Kidney epithelial cell (primary cell): ENCODE measurements at regions not wholly inside any gene's neighbourhood (a gene's known extent, or its start where the extent isn't known, plus 50 kb on each side); places are given as distances from the start of the nearest gene placed in this dataset.
"Not testable (repeated sequence)": the region's sequence is repeated elsewhere in the genome, so short reads cannot be mapped to it uniquely, and the experiment has no call there.

Experiments
- DNase-seq: peaks from one replicate; pipeline ENCODE4 v3.0.0-alpha.2; 2010; ENCODE audit warnings: low read depth
- H3K27me3 ChIP-seq: 2 replicates; pipeline ENCODE4 v1.6.0; 2011; ENCODE audit warnings: low read length; ENCODE audit not compliant: control insufficient read depth, insufficient read depth
- H3K36me3 ChIP-seq: 2 replicates; pipeline ENCODE4 v1.5.1; 2011; ENCODE audit warnings: low read length; ENCODE audit not compliant: control insufficient read depth, insufficient read depth
- H3K4me3 ChIP-seq: 2 replicates; pipeline ENCODE4 v1.5.1; 2011; ENCODE audit warnings: low read depth, mild to moderate bottlenecking, control low read depth, low read length
- TF ChIP-seq, protein P1 (sequence below): IDR thresholded peaks from 2 replicates; pipeline ENCODE4 v1.5.1; 2011; ENCODE audit warnings: mild to moderate bottlenecking, moderate library complexity, low read length, control low read depth, inconsistent platforms; ENCODE audit not compliant: insufficient read depth, poor library complexity, severe bottlenecking

DNA sequence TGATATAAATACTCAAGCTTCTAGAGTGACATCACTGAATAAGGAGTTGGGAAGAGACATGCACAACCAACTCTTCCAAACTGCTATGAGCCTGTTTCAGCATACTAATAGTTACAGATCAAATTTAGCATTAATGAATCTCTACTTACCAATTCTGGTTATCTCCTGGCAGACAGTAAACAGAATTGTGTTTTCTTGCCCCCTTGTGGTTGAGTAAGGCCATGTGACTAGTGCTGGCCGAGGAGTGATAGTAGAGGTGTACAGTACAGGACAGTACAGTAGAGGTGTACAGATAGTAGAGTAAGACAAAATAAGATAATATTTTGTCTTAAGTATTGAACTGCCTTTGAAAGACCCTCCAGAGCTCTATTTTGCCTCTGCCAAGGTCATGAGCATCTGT, 681.4 kb downstream of the GABRG1 start:
- TF ChIP-seq, protein P1, sequence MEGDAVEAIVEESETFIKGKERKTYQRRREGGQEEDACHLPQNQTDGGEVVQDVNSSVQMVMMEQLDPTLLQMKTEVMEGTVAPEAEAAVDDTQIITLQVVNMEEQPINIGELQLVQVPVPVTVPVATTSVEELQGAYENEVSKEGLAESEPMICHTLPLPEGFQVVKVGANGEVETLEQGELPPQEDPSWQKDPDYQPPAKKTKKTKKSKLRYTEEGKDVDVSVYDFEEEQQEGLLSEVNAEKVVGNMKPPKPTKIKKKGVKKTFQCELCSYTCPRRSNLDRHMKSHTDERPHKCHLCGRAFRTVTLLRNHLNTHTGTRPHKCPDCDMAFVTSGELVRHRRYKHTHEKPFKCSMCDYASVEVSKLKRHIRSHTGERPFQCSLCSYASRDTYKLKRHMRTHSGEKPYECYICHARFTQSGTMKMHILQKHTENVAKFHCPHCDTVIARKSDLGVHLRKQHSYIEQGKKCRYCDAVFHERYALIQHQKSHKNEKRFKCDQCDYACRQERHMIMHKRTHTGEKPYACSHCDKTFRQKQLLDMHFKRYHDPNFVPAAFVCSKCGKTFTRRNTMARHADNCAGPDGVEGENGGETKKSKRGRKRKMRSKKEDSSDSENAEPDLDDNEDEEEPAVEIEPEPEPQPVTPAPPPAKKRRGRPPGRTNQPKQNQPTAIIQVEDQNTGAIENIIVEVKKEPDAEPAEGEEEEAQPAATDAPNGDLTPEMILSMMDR: peak; percentile 19
- Histone ChIP-seq H3K27me3 (no peaks in the 10 kb centered on the region), H3K4me3 (no peak overlapping the region), H3K36me3 (no peaks in the 10 kb centered on the region)
- DNase-seq: no peak

DNA sequence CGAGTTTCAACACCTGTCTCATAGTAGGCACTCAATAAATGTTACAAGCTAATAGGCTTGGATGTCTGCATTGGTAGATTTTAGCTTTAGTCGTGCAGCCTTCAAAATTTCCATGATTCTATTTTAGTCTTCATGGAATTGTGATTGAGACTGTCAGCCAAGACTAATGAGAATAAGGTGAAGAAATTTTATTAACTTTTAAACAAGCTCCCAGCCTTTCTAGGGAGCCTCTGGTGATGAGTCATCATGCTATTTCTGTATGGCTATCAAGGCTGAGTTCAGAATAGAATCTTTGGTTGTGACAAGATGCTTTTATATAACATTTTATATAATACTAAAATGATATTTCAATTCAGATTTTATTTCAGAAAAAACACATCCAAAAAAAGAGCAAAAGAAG, 685.8 kb downstream of the GABRG1 start:
- TF ChIP-seq, protein P1: no peak
- no peaks in the 10 kb centered on the region for H3K36me3 ChIP-seq
- no peak overlapping the region for H3K4me3 ChIP-seq
- H3K27me3 ChIP-seq: no peaks in the 10 kb centered on the region
- DNase-seq: no peak

DNA sequence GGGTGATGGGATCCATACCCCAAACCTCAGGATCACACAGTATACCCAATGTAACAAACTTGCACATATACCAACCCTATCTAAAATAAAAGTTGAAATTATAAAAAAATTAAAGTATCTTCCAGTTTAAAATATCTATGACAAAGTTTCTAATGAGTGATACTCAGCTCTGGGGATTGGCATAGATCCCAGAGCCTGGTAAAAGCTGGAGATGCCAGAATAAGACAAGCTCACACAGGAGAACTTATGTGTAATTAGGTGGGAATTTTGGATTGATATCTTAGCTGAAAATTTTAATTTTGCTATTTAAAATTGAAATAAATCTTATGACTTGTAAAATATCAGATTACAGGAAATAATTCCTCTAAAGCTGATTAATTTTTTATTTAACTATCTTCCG, 686.5 kb downstream of the GABRG1 start:
- TF ChIP-seq, protein P1: no peak
- Histone ChIP-seq H3K27me3 (no peaks in the 10 kb centered on the region), H3K4me3 (no peak overlapping the region), H3K36me3 (no peaks in the 10 kb centered on the region)
- DNase-seq: no peak

DNA sequence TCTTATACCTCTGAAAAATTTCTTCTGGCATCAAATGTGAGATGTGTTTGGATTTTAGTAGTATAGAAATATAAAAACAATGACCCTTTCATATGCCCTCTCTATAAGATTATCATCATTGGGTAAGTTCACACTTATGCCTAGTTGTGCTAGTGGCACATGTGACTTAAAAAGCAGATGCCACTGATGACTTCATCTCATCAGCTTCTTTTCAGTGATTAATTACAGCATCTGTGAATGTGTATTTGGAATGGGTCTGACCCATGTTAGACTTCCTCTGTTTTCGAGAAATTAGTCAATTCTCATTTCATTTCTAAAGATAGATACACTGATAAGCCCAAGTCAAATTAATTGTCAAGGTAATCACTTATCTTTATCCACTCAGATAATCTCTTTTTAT, 698.7 kb downstream of the GABRG1 start:
- Histone ChIP-seq H3K27me3 (no peaks in the 10 kb centered on the region), H3K36me3 (no peaks in the 10 kb centered on the region), H3K4me3 (no peak overlapping the region)
- TF ChIP-seq, protein P1: no peak
- DNase-seq: no peak

DNA sequence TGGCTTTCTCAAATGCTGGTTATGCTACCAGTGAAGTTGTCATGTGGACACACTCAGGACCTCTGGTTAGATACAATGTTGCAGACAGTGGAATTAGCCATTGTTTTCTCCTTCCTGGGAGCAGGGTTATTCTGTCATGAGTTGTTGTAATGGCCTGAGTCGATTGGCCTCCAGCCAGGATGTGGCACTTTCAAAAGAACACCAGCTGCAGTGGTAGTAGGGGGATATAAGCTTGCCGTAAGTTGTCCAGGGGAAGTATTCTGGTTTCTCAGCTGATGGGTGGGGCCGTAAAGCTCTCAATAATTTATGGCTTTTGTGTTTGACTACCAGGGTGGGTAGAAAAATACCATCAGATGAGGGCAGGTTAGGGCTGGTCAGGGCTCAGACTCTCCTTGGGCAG, 697.5 kb upstream of the GNPDA2 start:
- DNase-seq: no peak
- Histone ChIP-seq H3K4me3 (no peak overlapping the region), H3K36me3 (no peaks in the 10 kb centered on the region), H3K27me3 (no peaks in the 10 kb centered on the region)
- TF ChIP-seq, protein P1: no peak

DNA sequence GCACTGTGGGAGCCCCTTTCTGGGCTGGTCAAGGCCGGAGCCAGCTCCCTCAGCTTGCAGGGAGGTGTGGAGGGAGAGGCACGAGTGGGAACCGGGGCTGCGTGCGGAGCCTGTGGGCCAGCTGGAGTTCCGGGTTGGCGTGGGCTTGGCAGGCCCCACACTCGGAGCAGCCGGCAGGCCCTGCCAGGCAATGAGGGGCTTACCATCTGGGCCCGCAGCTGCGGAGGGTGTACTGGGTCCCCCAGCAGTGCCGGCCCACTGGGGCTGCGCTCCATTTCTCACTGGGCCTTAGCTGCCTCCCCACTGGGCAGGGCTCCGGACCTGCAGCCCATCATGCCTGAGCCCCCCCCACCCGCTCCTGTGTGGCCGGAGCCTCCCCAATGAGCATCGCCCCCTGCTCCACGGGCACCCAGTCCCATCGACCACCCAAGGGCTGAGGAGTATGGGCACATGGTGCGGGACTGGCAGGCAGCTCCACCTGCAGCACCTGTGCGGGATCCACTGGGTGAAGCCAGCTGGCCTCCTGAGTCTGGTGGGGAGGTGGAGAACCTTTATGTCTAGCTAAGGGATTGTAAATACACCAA, 693.8 kb upstream of the GNPDA2 start:
- H3K4me3 ChIP-seq, H3K36me3 ChIP-seq, DNase-seq, H3K27me3 ChIP-seq: not testable (repeated sequence)
